Mucosa of descending colon (tissue), 3 donors: ENCODE measurements at regions not wholly inside any gene's neighbourhood (a gene's known extent, or its start where the extent isn't known, plus 50 kb on each side); places are given as distances from the start of the nearest gene placed in this dataset.

Experiments used
- ATAC-seq: fragments of 200-7000 bp; cut with Tn5 transposase; one replicate; pipeline ENCODE4 v1.9.1; 2020; ENCODE audit warnings: mild to moderate bottlenecking, moderate library complexity
- DNase-seq, 3 donors: peaks; one replicate each; pipeline ENCODE4 v3.0.0-alpha.2; 2020
- H3K36me3 ChIP-seq: fragments of 200-600 bp; one replicate; pipeline ENCODE4 v1.8.0; 2021; ENCODE audit warnings: low read depth, mild to moderate bottlenecking
- H3K4me1 ChIP-seq: fragments of 200-600 bp; one replicate; pipeline ENCODE4 v1.8.0; 2021; ENCODE audit warnings: low read depth, mild to moderate bottlenecking
- H3K4me3 ChIP-seq: fragments of 200-600 bp; one replicate; pipeline ENCODE4 v1.8.0; 2021; ENCODE audit warnings: mild to moderate bottlenecking
- H3K9me3 ChIP-seq: fragments of 200-600 bp; one replicate; pipeline ENCODE4 v1.8.0; 2021; ENCODE audit warnings: mild to moderate bottlenecking
- CTCF ChIP-seq: fragments of 200-600 bp; IDR thresholded peaks from one replicate; pipeline ENCODE4 v1.8.0; 2022; ENCODE audit warnings: antibody characterized with exemption, mild to moderate bottlenecking
- intact Hi-C, 2 donors: fragments of 100-400 bp; cut with DNase I in 1 of 2; cut with micrococcal nuclease in 1 of 2; formaldehyde crosslinking; loops; one replicate each; pipeline versions ENCODE4 v1.11.0 to v1.11.1; 2022; cut with DNase I, micrococcal nuclease
- donor health status: DM: no; HTN: no; CAD: no; lungs with moderate emphysema.
- donor health status: DM: no; HTN: no; CAD: no.
- donor health status: DM: no; HTN: yes; CAD: no.

- intact Hi-C loops = no loop called here
- H3K4me1 ChIP-seq = no peaks in the 10 kb centered on the region
- H3K4me3 ChIP-seq = no peak overlapping the region
- TF ChIP-seq CTCF = no peak
- ATAC-seq (no peak), DNase-seq (no peak)
- H3K36me3 ChIP-seq = no peaks in the 10 kb centered on the region
- H3K9me3 ChIP-seq = no peaks in the 10 kb centered on the region
Observed at GRCh38 chr3:139286825-139287224, 57.0 kb upstream of the MRPS22 start.

DNA sequence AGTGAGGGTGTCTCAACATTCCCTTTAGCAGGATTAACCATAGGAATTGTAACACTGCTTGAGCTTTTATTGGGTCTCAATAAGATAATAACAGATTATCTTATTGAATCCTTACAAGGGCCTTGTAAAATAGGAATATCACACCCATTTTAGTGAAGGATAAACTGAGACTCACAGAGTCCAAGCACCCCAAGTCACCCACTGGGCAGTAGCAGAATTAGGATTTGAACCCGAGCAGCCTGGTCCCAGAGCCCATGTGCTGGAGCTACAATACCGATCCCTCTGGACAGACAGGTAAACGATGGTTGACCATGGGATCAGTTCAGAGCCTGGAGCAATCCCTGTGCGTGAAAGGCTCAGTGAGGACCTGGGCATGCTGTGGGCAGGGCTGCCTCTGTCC, 56.3 kb upstream of the MRPS22 start:
- TF ChIP-seq CTCF = no peak
- intact Hi-C loops = no loop called here

GRCh38 chr3:139288266-139288821, 55.5 kb upstream of the MRPS22 start:
- no peak overlapping the region for H3K4me3 ChIP-seq
- ATAC-seq (no peak), DNase-seq (no peak)
- no peaks in the 10 kb centered on the region for H3K9me3 ChIP-seq
- no peak for TF ChIP-seq CTCF
- H3K4me1 ChIP-seq = no peaks in the 10 kb centered on the region
- H3K36me3 ChIP-seq = no peaks in the 10 kb centered on the region
- intact Hi-C loops = no loop called here

More for the DNA sequence above, 56.3 kb upstream of the MRPS22 start:
- Histone ChIP-seq H3K4me3 (no peak overlapping the region), H3K4me1 (no peaks in the 10 kb centered on the region), H3K9me3 (no peaks in the 10 kb centered on the region), H3K36me3 (no peaks in the 10 kb centered on the region)
- ATAC-seq (no peak), DNase-seq (no peak)

GRCh38 chr3:139289860-139290524, 53.8 kb upstream of the MRPS22 start:
- intact Hi-C loops = no loop called here
- H3K36me3 ChIP-seq = no peaks in the 10 kb centered on the region
- no peaks in the 10 kb centered on the region for H3K9me3 ChIP-seq
- no peak for ATAC-seq
- TF ChIP-seq CTCF = no peak
- no peak for DNase-seq
- no peaks in the 10 kb centered on the region for H3K4me1 ChIP-seq
- H3K4me3 ChIP-seq = no peak overlapping the region

- no peak for ATAC-seq
- no peaks in the 10 kb centered on the region for H3K4me1 ChIP-seq
- no peak for TF ChIP-seq CTCF
- no peaks in the 10 kb centered on the region for H3K9me3 ChIP-seq
- DNase-seq = no peak
- intact Hi-C loops = no loop called here
- no peak overlapping the region for H3K4me3 ChIP-seq
- H3K36me3 ChIP-seq = no peaks in the 10 kb centered on the region
Observed at GRCh38 chr3:139291276-139292051, 52.4 kb upstream of the MRPS22 start.
